Activated CD8-positive, alpha-beta memory T cell treated with anti-CD3 and anti-CD28 coated beads, Interleukin-2, amount 10 ng/mL, durations not matched to agents 7 days and 5 days (primary cell): ENCODE measurements at regions not wholly inside any gene's neighbourhood (a gene's known extent, or its start where the extent isn't known, plus 50 kb on each side); places are given as distances from the start of the nearest gene placed in this dataset.
"Not testable (repeated sequence)": the region's sequence is repeated elsewhere in the genome, so short reads cannot be mapped to it uniquely, and the experiment has no call there.

ENCODE experiments used
- ATAC-seq: fragments of 150-1000 bp; cut with Tn5 transposase; one replicate; pipeline ENCODE4 v1.10.0; 2021; ENCODE audit warnings: moderate library complexity
- CTCF ChIA-PET: fragments of 350-600 bp; sonication (Branson Sonifier 250); formaldehyde crosslinking; loops from one replicate; lab custom pipeline; 2021; ENCODE audit warnings: antibody characterized with exemption; lab: Charles Lee
- DNase-seq: peaks from one replicate; pipeline ENCODE4 v3.0.0-alpha.2; 2020
- H3K27ac Mint-ChIP-seq: one replicate; pipeline ENCODE4 v1.8.0; 2021; ENCODE audit warnings: mild to moderate bottlenecking, mixed read lengths
- H3K27me3 Mint-ChIP-seq: one replicate; pipeline ENCODE4 v1.8.0; 2021; ENCODE audit warnings: mixed read lengths
- H3K36me3 Mint-ChIP-seq: one replicate; pipeline ENCODE4 v1.8.0; 2021; ENCODE audit warnings: mild to moderate bottlenecking, mixed read lengths
- H3K4me1 Mint-ChIP-seq: one replicate; pipeline ENCODE4 v1.8.0; 2021; ENCODE audit warnings: mixed read lengths
- H3K4me3 Mint-ChIP-seq: one replicate; pipeline ENCODE4 v1.8.0; 2021; ENCODE audit warnings: mild to moderate bottlenecking, moderate library complexity, mixed read lengths
- H3K9me3 Mint-ChIP-seq: one replicate; pipeline ENCODE4 v1.8.0; 2022; ENCODE audit warnings: low read depth, mixed read lengths

- no peak for DNase-seq
- Mint-ChIP-seq H3K4me1 (no peaks in the 10 kb centered on the region), H3K4me3 (no peak overlapping the region), H3K27ac (no peak overlapping the region), H3K9me3 (peaks cover 4% of the 10 kb centered on the region), H3K27me3 (no peaks in the 10 kb centered on the region), H3K36me3 (no peaks in the 10 kb centered on the region)
- ATAC-seq = no peak
- CTCF ChIA-PET = no interaction called here
Measured at GRCh38 chr5:121430538-121430937, 421.1 kb upstream of the FTMT start.

GRCh38 chr5:121445511-121445910, 406.2 kb upstream of the FTMT start:
- Mint-ChIP-seq H3K4me1 (no peaks in the 10 kb centered on the region), H3K9me3 (peaks cover 10% of the 10 kb centered on the region), H3K27ac (no peak overlapping the region), H3K27me3 (no peaks in the 10 kb centered on the region), H3K4me3 (no peak overlapping the region), H3K36me3 (no peaks in the 10 kb centered on the region)
- CTCF ChIA-PET = no interaction called here
- no peak for ATAC-seq
- no peak for DNase-seq

DNA sequence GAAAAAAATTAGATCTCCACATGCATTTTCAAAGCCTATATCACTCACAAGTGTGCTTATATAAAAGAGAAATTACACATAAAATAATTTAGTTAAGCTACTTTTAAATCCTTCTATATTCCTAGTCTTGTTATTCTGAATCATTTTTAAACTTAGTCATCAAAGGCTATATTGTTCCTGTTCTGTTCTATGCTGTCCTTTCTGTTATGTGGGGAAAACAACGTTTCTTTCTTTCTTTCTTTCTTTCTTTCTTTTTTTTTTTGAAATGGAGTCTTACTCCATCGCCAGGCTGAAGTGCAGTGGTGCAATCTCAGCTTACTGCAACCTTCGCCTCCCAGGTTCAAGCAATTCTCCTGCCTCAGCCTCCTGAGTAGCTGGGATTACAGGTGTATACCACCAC, 389.2 kb upstream of the FTMT start:
- ATAC-seq (no peak), DNase-seq (no peak)
- CTCF ChIA-PET = no interaction called here
- no peaks in the 10 kb centered on the region for H3K27me3 Mint-ChIP-seq
- H3K4me1 Mint-ChIP-seq = no peaks in the 10 kb centered on the region
- H3K27ac Mint-ChIP-seq = no peak overlapping the region
- peaks cover 2% of the 10 kb centered on the region for H3K9me3 Mint-ChIP-seq
- H3K4me3 Mint-ChIP-seq = no peak overlapping the region
- H3K36me3 Mint-ChIP-seq = no peaks in the 10 kb centered on the region

DNA sequence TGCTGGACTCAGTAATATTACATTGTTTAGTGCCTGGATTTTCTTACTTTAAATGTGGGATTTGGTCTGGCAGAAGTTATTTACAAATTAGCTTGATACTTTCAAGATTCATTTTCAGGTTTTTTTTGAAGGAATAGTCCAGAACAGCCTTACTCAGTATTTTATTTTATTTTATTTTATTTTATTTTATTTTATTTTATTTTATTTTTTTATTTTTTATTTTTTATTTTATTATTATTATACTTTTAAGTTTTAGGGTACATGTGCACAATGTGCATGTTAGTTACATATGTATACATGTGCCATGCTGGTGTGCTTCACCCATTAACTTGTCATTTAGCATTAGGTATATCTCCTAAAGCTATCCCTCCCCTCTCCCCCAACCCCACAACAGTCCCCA, 380.5 kb upstream of the FTMT start:
- H3K4me3 Mint-ChIP-seq, DNase-seq, H3K36me3 Mint-ChIP-seq, H3K27ac Mint-ChIP-seq, H3K9me3 Mint-ChIP-seq, ATAC-seq, CTCF ChIA-PET, H3K27me3 Mint-ChIP-seq, H3K4me1 Mint-ChIP-seq: not testable (repeated sequence)

DNA sequence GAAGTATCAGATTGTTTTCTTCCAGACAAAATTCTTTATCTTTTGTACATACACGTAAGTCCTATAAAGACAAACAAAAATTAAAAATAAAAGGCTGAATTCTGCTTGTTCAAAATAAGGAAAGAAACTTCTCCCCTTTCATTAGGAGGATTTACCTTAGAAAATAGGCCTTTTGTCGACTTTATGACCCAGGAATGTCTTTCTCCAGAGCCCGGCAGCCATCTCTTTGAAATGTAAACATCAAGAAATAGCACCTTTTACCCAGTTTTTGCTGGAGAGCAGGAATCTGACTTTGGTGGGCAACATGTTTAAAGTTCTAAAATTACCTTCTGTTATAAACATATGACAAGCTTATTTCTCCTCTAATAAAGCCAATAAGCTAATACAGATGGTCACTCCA, 373.0 kb upstream of the FTMT start:
- H3K9me3 Mint-ChIP-seq = no peaks in the 10 kb centered on the region

DNA sequence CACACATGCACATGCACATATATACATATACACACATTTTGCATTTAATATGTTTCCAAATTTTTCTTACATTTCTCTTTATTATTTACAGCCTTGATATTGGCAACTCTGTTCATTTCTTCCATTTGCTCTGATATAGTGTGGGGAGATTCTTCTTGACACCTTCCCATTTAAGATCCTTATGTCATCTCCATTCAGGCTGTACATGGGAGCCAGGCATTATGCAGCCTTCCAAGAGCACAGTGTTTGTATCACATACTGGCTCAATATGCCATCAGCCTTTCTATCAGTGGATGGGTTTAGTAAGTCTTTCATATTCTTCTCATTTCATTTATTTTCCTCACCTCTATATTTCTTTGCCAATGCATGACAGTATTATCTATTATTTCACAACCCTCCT, 372.3 kb upstream of the FTMT start:
- no peaks in the 10 kb centered on the region for H3K9me3 Mint-ChIP-seq
- no peaks in the 10 kb centered on the region for H3K27me3 Mint-ChIP-seq
- no peak for ATAC-seq
- H3K27ac Mint-ChIP-seq = no peak overlapping the region
- H3K4me3 Mint-ChIP-seq = no peak overlapping the region
- no peak for DNase-seq
- no peaks in the 10 kb centered on the region for H3K4me1 Mint-ChIP-seq
- CTCF ChIA-PET = no interaction called here
- H3K36me3 Mint-ChIP-seq = no peaks in the 10 kb centered on the region

More for the DNA sequence above, 373.0 kb upstream of the FTMT start:
- no peak for DNase-seq
- CTCF ChIA-PET = no interaction called here
- Mint-ChIP-seq H3K27ac (no peak overlapping the region), H3K4me3 (no peak overlapping the region), H3K27me3 (no peaks in the 10 kb centered on the region), H3K36me3 (no peaks in the 10 kb centered on the region), H3K4me1 (no peaks in the 10 kb centered on the region)
- ATAC-seq = no peak

DNA sequence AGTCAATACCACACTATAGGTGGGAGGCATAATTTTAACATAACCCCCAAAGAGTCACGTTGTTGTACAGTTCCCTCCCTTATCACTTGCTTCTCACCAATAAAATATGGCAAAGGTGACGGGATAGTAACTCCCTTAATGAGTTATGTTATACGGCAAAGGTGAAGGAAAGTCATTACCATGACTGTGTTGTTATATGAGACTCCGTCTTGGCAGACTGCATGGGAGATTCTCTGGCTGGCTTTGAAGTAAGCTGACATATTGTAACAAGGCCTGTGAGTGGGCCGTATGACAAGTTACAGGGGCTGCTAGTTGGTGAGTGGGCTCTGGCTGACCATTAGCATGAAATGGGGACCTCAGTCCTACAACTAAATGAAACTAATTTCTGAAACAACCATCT, 366.4 kb upstream of the FTMT start:
- ATAC-seq = no peak
- no peaks in the 10 kb centered on the region for H3K4me1 Mint-ChIP-seq
- CTCF ChIA-PET = no interaction called here

DNA sequence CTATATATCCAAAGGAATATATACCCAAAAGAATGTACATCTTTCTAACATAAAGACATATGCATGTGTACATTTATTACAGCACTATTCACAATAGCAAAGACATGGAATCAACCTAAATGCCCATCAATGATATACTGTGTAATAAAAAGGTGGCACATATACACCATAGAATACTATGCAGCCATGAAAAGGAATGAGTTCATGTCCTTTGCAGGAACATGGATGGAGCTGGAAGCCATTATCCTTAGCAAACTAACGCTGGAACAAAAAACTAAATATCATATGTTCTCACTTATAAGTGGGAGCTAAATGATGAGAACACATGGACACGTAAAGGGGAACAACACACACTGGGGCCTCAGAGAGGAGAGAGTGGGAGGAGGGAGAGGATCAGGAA, 365.7 kb upstream of the FTMT start:
- H3K27me3 Mint-ChIP-seq, H3K9me3 Mint-ChIP-seq, H3K36me3 Mint-ChIP-seq, DNase-seq, CTCF ChIA-PET, H3K4me3 Mint-ChIP-seq, ATAC-seq, H3K27ac Mint-ChIP-seq, H3K4me1 Mint-ChIP-seq: not testable (repeated sequence)

More for the DNA sequence above, 366.4 kb upstream of the FTMT start:
- DNase-seq = no peak
- H3K27me3 Mint-ChIP-seq = no peaks in the 10 kb centered on the region
- H3K36me3 Mint-ChIP-seq = no peaks in the 10 kb centered on the region
- no peak overlapping the region for H3K4me3 Mint-ChIP-seq
- H3K9me3 Mint-ChIP-seq = peaks cover 4% of the 10 kb centered on the region
- no peak overlapping the region for H3K27ac Mint-ChIP-seq

- H3K4me3 Mint-ChIP-seq = no peak overlapping the region
- no peaks in the 10 kb centered on the region for H3K27me3 Mint-ChIP-seq
- H3K4me1 Mint-ChIP-seq = no peaks in the 10 kb centered on the region
- CTCF ChIA-PET = no interaction called here
- DNase-seq = no peak
- no peak for ATAC-seq
- H3K36me3 Mint-ChIP-seq = no peaks in the 10 kb centered on the region
- peaks cover 5% of the 10 kb centered on the region for H3K9me3 Mint-ChIP-seq
- no peak overlapping the region for H3K27ac Mint-ChIP-seq
Measured at GRCh38 chr5:121489972-121490371, 361.7 kb upstream of the FTMT start.

DNA sequence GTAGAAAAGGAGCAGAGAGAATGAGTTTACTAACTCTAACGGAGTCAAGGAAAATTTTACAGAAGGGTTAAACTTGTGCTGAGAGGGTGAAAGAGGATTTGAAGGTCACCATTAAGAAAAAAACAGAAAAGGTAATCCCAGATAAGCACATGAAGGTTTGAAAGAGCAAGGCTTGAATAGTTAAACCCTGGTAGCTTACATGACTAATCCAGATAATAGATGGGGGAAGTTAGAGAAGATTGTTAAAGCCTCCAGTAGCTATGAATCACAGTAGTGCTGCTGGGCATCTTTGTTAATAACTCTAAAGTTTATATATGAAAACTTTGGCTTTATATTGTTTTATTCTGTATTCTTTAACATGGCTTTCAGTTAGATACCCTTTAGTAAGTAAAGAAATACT, 354.5 kb upstream of the FTMT start:
- no peak overlapping the region for H3K27ac Mint-ChIP-seq
- H3K4me3 Mint-ChIP-seq = no peak overlapping the region
- H3K9me3 Mint-ChIP-seq = peaks cover 3% of the 10 kb centered on the region
- no peak for DNase-seq
- H3K27me3 Mint-ChIP-seq = no peaks in the 10 kb centered on the region
- CTCF ChIA-PET = no interaction called here
- no peaks in the 10 kb centered on the region for H3K36me3 Mint-ChIP-seq
- H3K4me1 Mint-ChIP-seq = no peaks in the 10 kb centered on the region
- ATAC-seq = no peak

DNA sequence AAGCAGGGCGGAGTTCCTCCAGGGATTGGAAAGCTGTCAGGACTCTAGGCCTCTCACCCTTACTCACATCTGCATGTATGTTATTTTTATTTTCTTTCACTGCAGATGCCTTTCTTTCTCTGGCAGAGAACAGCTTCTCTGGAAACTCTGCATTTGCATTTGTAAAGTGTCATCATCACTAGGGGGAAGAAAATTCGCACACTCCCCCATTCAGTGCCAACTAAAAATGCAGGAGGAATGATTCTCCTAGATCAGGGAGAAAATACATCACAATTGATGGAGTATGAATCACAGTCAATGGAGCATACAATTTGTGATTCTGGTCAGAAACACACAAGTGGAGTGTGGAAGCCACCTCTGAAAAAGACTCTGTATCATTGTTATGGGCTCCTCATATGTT, 351.4 kb upstream of the FTMT start:
- no peak for ATAC-seq
- Mint-ChIP-seq H3K36me3 (no peaks in the 10 kb centered on the region), H3K4me1 (no peaks in the 10 kb centered on the region), H3K27ac (no peak overlapping the region), H3K9me3 (no peaks in the 10 kb centered on the region), H3K4me3 (no peak overlapping the region), H3K27me3 (no peaks in the 10 kb centered on the region)
- CTCF ChIA-PET = no interaction called here
- DNase-seq = no peak

DNA sequence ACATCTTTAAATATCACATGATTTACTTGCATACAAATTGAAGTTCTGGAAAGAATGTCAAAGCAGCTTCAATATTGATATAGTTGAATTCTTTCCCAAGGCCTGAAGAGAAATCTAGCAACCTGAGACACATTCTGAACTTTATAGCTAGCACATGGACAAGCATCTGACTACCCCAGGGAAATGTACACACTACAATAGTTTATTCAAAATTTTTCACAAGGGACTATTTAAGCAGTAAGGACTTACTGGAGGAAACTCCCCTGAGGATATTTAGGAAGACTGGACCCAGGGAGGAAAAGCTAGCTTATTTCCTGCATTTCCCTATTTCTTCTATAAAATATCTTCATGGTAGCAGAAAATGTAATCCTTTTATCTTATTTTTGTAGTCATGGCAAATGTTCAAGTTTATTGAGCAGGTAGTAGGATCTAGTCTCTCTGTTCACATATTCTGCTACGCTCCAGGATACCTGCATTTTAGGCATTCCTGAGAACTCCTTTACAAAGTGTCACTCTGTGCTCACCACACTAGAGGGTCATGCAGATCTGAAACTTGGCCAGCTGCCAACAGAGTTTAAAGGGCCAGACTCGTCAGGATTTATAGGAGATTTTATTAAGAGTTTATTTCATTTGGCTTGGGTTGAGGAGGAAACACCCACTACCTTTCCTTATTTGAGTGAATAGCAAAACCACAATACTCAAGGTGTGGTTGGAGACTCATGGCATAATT, 348.4 kb upstream of the FTMT start:
- H3K4me3 Mint-ChIP-seq = no peak overlapping the region
- H3K9me3 Mint-ChIP-seq = no peaks in the 10 kb centered on the region
- H3K27ac Mint-ChIP-seq = no peak overlapping the region
- H3K36me3 Mint-ChIP-seq = no peaks in the 10 kb centered on the region
- ATAC-seq = no peak
- no peak for DNase-seq
- CTCF ChIA-PET = no interaction called here
- no peaks in the 10 kb centered on the region for H3K27me3 Mint-ChIP-seq
- no peaks in the 10 kb centered on the region for H3K4me1 Mint-ChIP-seq

DNA sequence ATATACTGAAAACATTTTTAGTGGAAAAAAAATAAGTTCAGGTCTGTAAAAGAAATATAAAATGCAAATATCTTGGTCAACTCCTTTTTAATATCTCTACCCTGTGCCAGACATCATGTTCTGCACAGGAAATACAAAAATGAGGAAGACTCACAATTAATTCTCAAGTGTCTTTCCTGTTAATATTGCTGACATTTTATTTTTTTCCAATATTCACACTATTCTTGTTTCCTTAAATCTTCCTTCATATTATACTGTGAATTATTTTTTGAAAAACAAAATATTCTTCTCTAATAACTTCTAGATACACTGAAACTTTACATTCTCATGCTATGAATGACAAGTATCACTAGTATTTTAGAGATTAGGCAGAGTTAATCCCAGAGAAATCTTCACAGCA, 334.7 kb upstream of the FTMT start:
- ATAC-seq = no peak
- CTCF ChIA-PET = no interaction called here
- Mint-ChIP-seq H3K27me3 (no peaks in the 10 kb centered on the region), H3K9me3 (peaks cover 8% of the 10 kb centered on the region), H3K27ac (no peak overlapping the region), H3K4me3 (no peak overlapping the region), H3K36me3 (no peaks in the 10 kb centered on the region), H3K4me1 (no peaks in the 10 kb centered on the region)
- DNase-seq = no peak

GRCh38 chr5:121525706-121526105, 326.0 kb upstream of the FTMT start:
- DNase-seq = no peak
- H3K4me3 Mint-ChIP-seq = no peak overlapping the region
- no peak for ATAC-seq
- H3K27me3 Mint-ChIP-seq = no peaks in the 10 kb centered on the region
- no peak overlapping the region for H3K27ac Mint-ChIP-seq
- CTCF ChIA-PET = no interaction called here
- H3K9me3 Mint-ChIP-seq = peaks cover 10% of the 10 kb centered on the region
- no peaks in the 10 kb centered on the region for H3K36me3 Mint-ChIP-seq
- no peaks in the 10 kb centered on the region for H3K4me1 Mint-ChIP-seq

GRCh38 chr5:121526908-121527307, 324.8 kb upstream of the FTMT start:
- ATAC-seq (no peak), DNase-seq (no peak)
- H3K36me3 Mint-ChIP-seq = no peaks in the 10 kb centered on the region
- no peaks in the 10 kb centered on the region for H3K4me1 Mint-ChIP-seq
- CTCF ChIA-PET = no interaction called here
- H3K9me3 Mint-ChIP-seq = peaks cover 10% of the 10 kb centered on the region
- no peak overlapping the region for H3K4me3 Mint-ChIP-seq
- H3K27ac Mint-ChIP-seq = no peak overlapping the region
- no peaks in the 10 kb centered on the region for H3K27me3 Mint-ChIP-seq
